Femur (tissue), 1 donor: ENCODE measurements at regions not wholly inside any gene's neighbourhood (a gene's known extent, or its start where the extent isn't known, plus 50 kb on each side); places are given as distances from the start of the nearest gene placed in this dataset.
A peak's percentile ranks its signal among the peaks of the same experiment; 100 is the strongest.

Experiments used
- DNase-seq: peaks from one replicate; pipeline ENCODE4 v3.0.0-alpha.2; 2017

- no peak for DNase-seq
These were observed 417.1 kb downstream of the MTX2 start for GRCh38 chr2:176686328-176686727.

GRCh38 chr2:176687342-176687741, 418.1 kb downstream of the MTX2 start:
- DNase-seq = no peak

- no peak for DNase-seq
These were observed 418.7 kb downstream of the MTX2 start for GRCh38 chr2:176687944-176688343.

- DNase-seq = no peak
These were observed 420.5 kb downstream of the MTX2 start for GRCh38 chr2:176689711-176690110.

GRCh38 chr2:176691471-176691870, 422.2 kb downstream of the MTX2 start:
- DNase-seq = no peak

- no peak for DNase-seq
These were observed 423.3 kb downstream of the MTX2 start for GRCh38 chr2:176692533-176692932.

- DNase-seq = no peak
These were observed 429.9 kb downstream of the MTX2 start for GRCh38 chr2:176699098-176699497.

GRCh38 chr2:176699644-176700043, 430.4 kb downstream of the MTX2 start:
- DNase-seq = no peak

- no peak for DNase-seq
These were observed 432.9 kb downstream of the MTX2 start for GRCh38 chr2:176702131-176702530.

GRCh38 chr2:176704282-176704858, 435.1 kb downstream of the MTX2 start:
- DNase-seq = no peak

GRCh38 chr2:176709149-176709951, 440.1 kb downstream of the MTX2 start:
- peak; percentile 41 for DNase-seq

- no peak for DNase-seq
These were observed 440.7 kb downstream of the MTX2 start for GRCh38 chr2:176709991-176710390.

- DNase-seq = no peak
These were observed 441.5 kb downstream of the MTX2 start for GRCh38 chr2:176710657-176711186.

- DNase-seq = no peak
These were observed 456.8 kb downstream of the MTX2 start for GRCh38 chr2:176725873-176726645.

- no peak for DNase-seq
These were observed 458.5 kb downstream of the MTX2 start for GRCh38 chr2:176727696-176728095.

GRCh38 chr2:176729706-176730569, 460.7 kb downstream of the MTX2 start:
- DNase-seq = peak; percentile 75

GRCh38 chr2:176732780-176733179, 463.5 kb downstream of the MTX2 start:
- no peak for DNase-seq

GRCh38 chr2:176733698-176734430, 464.6 kb downstream of the MTX2 start:
- DNase-seq = no peak

GRCh38 chr2:176734868-176735267, 465.6 kb downstream of the MTX2 start:
- DNase-seq = no peak

- no peak for DNase-seq
These were observed 470.3 kb upstream of the HNRNPA3 start for GRCh38 chr2:176742271-176742670.

- no peak for DNase-seq
These were observed 468.9 kb upstream of the HNRNPA3 start for GRCh38 chr2:176743671-176744070.

GRCh38 chr2:176744146-176744545, 468.4 kb upstream of the HNRNPA3 start:
- no peak for DNase-seq
